ENCODE measurements at regions not wholly inside any gene's neighbourhood (a gene's known extent, or its start where the extent isn't known, plus 50 kb on each side); places are given as distances from the start of the nearest gene placed in this dataset.

DNA sequence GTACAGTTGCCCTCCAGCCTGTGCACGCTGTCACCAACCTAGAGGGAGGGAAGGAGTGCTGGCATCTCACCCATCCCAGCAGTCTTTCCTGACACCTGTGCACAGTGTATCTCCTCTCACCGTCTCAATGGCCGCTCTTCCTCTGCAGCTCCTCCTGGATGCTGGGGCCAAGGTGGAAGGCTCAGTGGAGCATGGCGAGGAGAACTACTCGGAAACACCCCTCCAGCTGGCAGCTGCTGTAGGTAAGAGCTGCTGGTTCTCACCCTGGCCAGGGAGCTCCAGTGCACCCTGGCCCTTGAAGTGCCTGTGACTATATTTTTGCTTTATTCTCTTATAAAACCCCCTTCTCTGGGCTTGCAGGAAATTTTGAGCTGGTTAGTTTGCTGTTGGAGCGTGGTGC, 68.7 kb upstream of the PWP1 start:
- TF ChIP-seq POLR2AphosphoS5 (IDR thresholded peaks at IDR 0.05; ENCODE audit: low read depth, low read length) (no peak), SIN3A (IDR thresholded peaks at IDR 0.05; ENCODE audit: borderline replicate concordance, insufficient read depth, low read length) (no peak), TAF1 (IDR thresholded peaks at IDR 0.05; ENCODE audit: borderline replicate concordance, insufficient read depth, low read length) (no peak)
